ENCODE measurements at regions not wholly inside any gene's neighbourhood (a gene's known extent, or its start where the extent isn't known, plus 50 kb on each side); places are given as distances from the start of the nearest gene placed in this dataset.

- no peak for TF ChIP-seq CTCF (IDR thresholded peaks at IDR 0.05 in 4 of 5, conservative IDR thresholded peaks at IDR 0.05 in 1 of 5)
- TF ChIP-seq POLR2A (IDR thresholded peaks at IDR 0.05), result no peak
Observed at GRCh38 chr2:240229005-240229404, 88.5 kb upstream of the OTOS start.

Data from gastrocnemius medialis (tissue), 4 donors.